AG09319 (cell line): ENCODE measurements at regions not wholly inside any gene's neighbourhood (a gene's known extent, or its start where the extent isn't known, plus 50 kb on each side); places are given as distances from the start of the nearest gene placed in this dataset.
A peak's percentile ranks its signal among the peaks of the same experiment; 100 is the strongest.

ENCODE experiments used
- DNase-seq: peaks from one replicate; pipeline ENCODE4 v3.0.0-alpha.2; 2010; ENCODE audit warnings: low read depth; ENCODE audit errors: extremely low read depth
- CTCF ChIP-seq: IDR thresholded peaks from 2 replicates; pipeline ENCODE4 v1.5.1; 2011; ENCODE audit warnings: low read depth, mild to moderate bottlenecking, inconsistent platforms, low read length, moderate library complexity

- DNase-seq: no peak
- TF ChIP-seq CTCF: no peak
These were observed 59.3 kb upstream of the NUP160 start for GRCh38 chr11:47907499-47907898.

DNA sequence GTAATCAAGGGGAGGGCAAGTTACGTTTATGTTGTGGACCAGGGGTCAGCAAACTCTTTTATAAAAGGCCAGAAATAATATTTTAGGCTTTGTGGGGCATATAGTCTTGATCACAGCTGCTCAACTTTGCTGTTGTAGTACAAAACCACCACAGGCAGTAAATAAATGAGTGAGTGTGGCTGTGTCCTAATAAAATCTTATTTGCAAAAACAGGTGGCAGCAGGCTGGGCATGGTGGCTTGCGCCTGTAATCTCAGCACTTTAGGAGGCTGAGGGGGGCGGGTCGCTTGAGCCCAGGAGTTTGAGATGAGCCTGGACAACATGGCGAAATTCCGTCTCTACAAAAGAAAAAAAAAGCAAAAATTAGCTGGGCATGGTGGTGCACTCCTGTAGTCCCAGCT, 57.9 kb upstream of the NUP160 start:
- no peak for TF ChIP-seq CTCF
- no peak for DNase-seq

GRCh38 chr11:47905358-47906059, 57.4 kb upstream of the NUP160 start:
- DNase-seq: no peak
- TF ChIP-seq CTCF: no peak

GRCh38 chr11:47904808-47905207, 56.7 kb upstream of the NUP160 start:
- DNase-seq: no peak
- TF ChIP-seq CTCF: no peak

- no peak for TF ChIP-seq CTCF
- DNase-seq: peak; percentile 45
These were observed 55.9 kb upstream of the NUP160 start for GRCh38 chr11:47904048-47904447.

DNA sequence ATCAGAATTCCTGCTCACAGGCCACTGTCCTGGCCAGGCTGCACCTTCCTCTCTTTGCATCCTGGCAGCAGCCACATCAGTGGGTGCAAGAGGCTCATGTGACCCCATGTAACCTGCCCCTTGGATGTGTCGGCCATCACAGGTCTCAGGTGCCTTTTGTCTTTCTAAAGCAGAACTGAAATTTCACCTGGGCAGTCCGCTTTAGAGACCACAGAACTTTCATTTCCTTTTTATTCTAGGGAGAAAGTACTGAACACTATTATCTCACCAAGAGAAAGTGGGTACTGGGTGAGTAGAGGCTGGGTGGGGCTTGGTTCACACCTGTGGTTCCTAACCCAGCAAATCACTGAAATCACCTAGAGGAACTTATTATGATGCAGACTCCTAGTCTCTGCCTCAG, 51.7 kb upstream of the NUP160 start:
- TF ChIP-seq CTCF: no peak
- DNase-seq: no peak
